Choroid plexus epithelial cell (primary cell): ENCODE measurements at regions not wholly inside any gene's neighbourhood (a gene's known extent, or its start where the extent isn't known, plus 50 kb on each side); places are given as distances from the start of the nearest gene placed in this dataset.
A peak's percentile ranks its signal among the peaks of the same experiment; 100 is the strongest.

Experiments used
- DNase-seq: peaks from one replicate; pipeline ENCODE4 v3.0.0-alpha.2; 2010; ENCODE audit warnings: low read depth
- H3K4me3 ChIP-seq: 2 replicates; pipeline ENCODE4 v1.5.1; 2011; ENCODE audit warnings: low read depth, mild to moderate bottlenecking, control low read depth, low read length, moderate library complexity
- CTCF ChIP-seq: conservative IDR thresholded peaks from 2 replicates; pipeline ENCODE4 v1.5.1; 2011; ENCODE audit warnings: low read depth, mild to moderate bottlenecking, control low read depth, inconsistent platforms, low read length, moderate library complexity

GRCh38 chr12:84075991-84076390, 836.6 kb downstream of the SLC6A15 start:
- no peak for TF ChIP-seq CTCF
- H3K4me3 ChIP-seq = no peak overlapping the region
- DNase-seq = no peak

DNA sequence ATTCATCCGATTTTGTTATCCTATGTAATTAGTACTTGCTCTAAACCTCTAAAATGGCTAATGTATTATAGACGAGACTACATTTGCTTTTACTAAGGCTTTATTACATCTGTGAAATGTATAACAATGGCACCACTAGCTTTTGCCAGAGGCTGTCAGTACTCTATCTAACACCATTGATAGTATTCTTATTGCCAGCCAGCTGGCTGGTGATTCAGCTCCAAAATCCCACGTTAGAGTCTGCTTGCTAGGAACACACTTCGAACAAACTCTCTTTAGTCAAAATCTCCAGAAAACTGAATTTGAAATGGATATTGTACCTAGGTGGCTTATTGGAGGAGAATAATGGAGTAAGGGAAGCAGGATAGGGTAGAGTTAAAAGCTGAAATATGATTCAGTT, 839.2 kb downstream of the SLC6A15 start:
- no peak overlapping the region for H3K4me3 ChIP-seq
- TF ChIP-seq CTCF = no peak
- no peak for DNase-seq

DNA sequence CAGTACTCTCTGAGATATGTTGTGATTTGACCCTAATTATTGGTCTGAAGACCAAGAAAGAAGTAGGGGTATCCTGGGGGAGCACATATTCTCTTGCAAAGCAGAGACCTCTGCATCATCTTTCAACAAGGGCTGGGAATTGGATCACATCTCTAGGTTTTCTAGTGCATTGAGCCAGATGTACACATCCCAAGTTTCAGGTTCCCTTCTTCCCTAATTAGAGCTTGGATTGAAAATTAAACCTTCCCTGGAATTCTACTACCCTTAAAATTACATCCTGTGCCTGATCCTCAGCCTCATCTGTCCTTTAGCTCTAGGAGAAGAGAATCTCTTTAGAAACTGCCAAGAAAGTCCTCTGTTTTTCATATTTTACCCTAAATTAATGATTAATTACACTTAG, 839.6 kb downstream of the SLC6A15 start:
- no peak overlapping the region for H3K4me3 ChIP-seq
- no peak for DNase-seq
- no peak for TF ChIP-seq CTCF

- H3K4me3 ChIP-seq = no peak overlapping the region
- TF ChIP-seq CTCF = no peak
- DNase-seq = peak; percentile 91
These were observed 842.3 kb downstream of the SLC6A15 start for GRCh38 chr12:84070292-84070691.

DNA sequence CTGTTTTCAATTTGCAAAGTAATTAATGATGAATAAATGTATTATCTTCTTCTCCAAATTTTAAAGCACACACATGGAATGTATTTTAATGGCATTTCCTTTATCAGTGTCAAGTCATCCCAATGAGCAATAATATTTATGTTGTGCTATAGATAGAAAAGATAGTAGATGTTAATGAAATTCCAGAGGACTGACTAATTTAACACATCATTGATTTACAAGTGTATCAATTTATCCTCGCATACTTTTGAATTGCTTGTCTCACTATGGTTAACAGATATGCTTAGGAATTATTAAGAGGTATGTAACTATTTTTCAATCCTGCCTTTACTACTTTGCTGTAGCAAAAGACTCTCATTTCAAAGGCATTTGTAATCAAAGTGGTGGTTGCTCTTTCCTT, 842.9 kb downstream of the SLC6A15 start:
- no peak for TF ChIP-seq CTCF
- no peak for DNase-seq
- no peak overlapping the region for H3K4me3 ChIP-seq

DNA sequence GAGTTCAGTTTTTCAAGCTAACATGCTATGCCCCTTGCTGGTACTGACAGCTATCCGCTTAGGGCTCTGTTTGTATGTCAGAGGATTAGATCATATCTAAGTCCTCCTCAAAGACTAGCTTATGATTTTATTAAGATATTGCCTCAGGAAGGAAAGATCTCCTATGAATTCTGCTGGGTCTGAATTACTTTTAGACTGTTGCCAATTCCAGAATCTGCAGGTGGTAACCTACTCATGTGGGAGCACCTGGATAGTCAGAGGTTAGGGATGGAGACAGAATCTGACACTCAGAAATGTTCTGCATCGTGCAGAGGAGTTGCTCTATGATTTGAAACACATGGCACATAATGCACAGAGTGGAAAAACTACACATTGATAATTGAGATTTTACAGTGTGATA, 843.4 kb downstream of the SLC6A15 start:
- no peak overlapping the region for H3K4me3 ChIP-seq
- TF ChIP-seq CTCF = no peak
- DNase-seq = no peak

- no peak for DNase-seq
- no peak overlapping the region for H3K4me3 ChIP-seq
- TF ChIP-seq CTCF = no peak
These were observed 854.5 kb downstream of the SLC6A15 start for GRCh38 chr12:84058136-84058535.
